Ecto neural progenitor cell (in vitro differentiated cells): ENCODE measurements at regions not wholly inside any gene's neighbourhood (a gene's known extent, or its start where the extent isn't known, plus 50 kb on each side); places are given as distances from the start of the nearest gene placed in this dataset.
"Not testable (repeated sequence)": the region's sequence is repeated elsewhere in the genome, so short reads cannot be mapped to it uniquely, and the experiment has no call there.

Experiments used
- DNase-seq: peaks from one replicate; pipeline ENCODE4 v3.0.0-alpha.2; 2018; ENCODE audit warnings: low spot score

GRCh38 chr3:166064476-166064875, 227.3 kb upstream of the BCHE start:
- no peak for DNase-seq

GRCh38 chr3:166060789-166061479, 223.7 kb upstream of the BCHE start:
- DNase-seq = no peak

GRCh38 chr3:166052440-166052839, 215.2 kb upstream of the BCHE start:
- DNase-seq = no peak

- DNase-seq = no peak
Observed at GRCh38 chr3:166029507-166029906, 192.3 kb upstream of the BCHE start.

GRCh38 chr3:166013073-166013679, 176.0 kb upstream of the BCHE start:
- no peak for DNase-seq

- DNase-seq = no peak
Observed at GRCh38 chr3:166011771-166012170, 174.5 kb upstream of the BCHE start.

GRCh38 chr3:166005126-166005525, 167.9 kb upstream of the BCHE start:
- DNase-seq = no peak

GRCh38 chr3:165994293-165994692, 157.1 kb upstream of the BCHE start:
- DNase-seq = no peak

GRCh38 chr3:165984589-165984988, 147.4 kb upstream of the BCHE start:
- DNase-seq = no peak

- DNase-seq = no peak
Observed at GRCh38 chr3:165983284-165983683, 146.1 kb upstream of the BCHE start.

- no peak for DNase-seq
Observed at GRCh38 chr3:165981318-165981717, 144.1 kb upstream of the BCHE start.

GRCh38 chr3:165960825-165961224, 123.6 kb upstream of the BCHE start:
- not testable (repeated sequence) for DNase-seq

GRCh38 chr3:165954171-165954570, 116.9 kb upstream of the BCHE start:
- DNase-seq = no peak

- no peak for DNase-seq
Observed at GRCh38 chr3:165946360-165946759, 109.1 kb upstream of the BCHE start.

GRCh38 chr3:165938986-165939540, 101.8 kb upstream of the BCHE start:
- no peak for DNase-seq

GRCh38 chr3:165936081-165936480, 98.9 kb upstream of the BCHE start:
- DNase-seq = not testable (repeated sequence)

GRCh38 chr3:165924301-165924791, 87.1 kb upstream of the BCHE start:
- not testable (repeated sequence) for DNase-seq

- DNase-seq = no peak
Observed at GRCh38 chr3:165920984-165921383, 83.8 kb upstream of the BCHE start.

- DNase-seq = no peak
Observed at GRCh38 chr3:165919284-165919683, 82.1 kb upstream of the BCHE start.

- DNase-seq = no peak
Observed at GRCh38 chr3:165918657-165918979, 81.4 kb upstream of the BCHE start.

GRCh38 chr3:165917938-165918656, 80.9 kb upstream of the BCHE start:
- not testable (repeated sequence) for DNase-seq

- DNase-seq = not testable (repeated sequence)
Observed at GRCh38 chr3:165915104-165915503, 77.9 kb upstream of the BCHE start.
